ENCODE measurements at regions not wholly inside any gene's neighbourhood (a gene's known extent, or its start where the extent isn't known, plus 50 kb on each side); places are given as distances from the start of the nearest gene placed in this dataset.

DNA sequence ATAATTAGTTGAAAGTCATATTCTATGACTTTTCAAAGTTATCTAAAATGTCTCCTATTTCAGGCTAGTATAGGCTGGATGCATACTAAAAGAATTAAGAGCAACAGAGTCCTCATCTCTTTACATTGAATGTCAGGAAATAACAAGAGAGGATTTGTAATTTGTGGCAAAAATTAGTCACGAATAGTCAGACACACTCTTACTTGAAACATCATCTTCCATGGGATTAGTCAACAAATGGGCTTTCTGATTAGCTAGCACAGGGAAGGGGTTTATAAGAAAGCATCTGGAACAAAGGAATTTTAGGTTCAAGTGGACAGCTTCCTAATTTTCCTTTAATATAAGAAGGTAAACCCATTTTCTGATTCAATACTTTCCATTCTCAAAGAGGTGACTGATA is 330.3 kb upstream of the MEX3C start:
- TF ChIP-seq, protein P1, sequence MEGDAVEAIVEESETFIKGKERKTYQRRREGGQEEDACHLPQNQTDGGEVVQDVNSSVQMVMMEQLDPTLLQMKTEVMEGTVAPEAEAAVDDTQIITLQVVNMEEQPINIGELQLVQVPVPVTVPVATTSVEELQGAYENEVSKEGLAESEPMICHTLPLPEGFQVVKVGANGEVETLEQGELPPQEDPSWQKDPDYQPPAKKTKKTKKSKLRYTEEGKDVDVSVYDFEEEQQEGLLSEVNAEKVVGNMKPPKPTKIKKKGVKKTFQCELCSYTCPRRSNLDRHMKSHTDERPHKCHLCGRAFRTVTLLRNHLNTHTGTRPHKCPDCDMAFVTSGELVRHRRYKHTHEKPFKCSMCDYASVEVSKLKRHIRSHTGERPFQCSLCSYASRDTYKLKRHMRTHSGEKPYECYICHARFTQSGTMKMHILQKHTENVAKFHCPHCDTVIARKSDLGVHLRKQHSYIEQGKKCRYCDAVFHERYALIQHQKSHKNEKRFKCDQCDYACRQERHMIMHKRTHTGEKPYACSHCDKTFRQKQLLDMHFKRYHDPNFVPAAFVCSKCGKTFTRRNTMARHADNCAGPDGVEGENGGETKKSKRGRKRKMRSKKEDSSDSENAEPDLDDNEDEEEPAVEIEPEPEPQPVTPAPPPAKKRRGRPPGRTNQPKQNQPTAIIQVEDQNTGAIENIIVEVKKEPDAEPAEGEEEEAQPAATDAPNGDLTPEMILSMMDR (IDR thresholded peaks at IDR 0.05; ENCODE audit: low read depth, low read length) = no peak
- POLR2A ChIA-PET = no interaction called here
- H3K9me3 ChIP-seq (ENCODE audit: control insufficient read depth, insufficient read depth, low read length) = peaks cover 16% of the 10 kb centered on the region; the same call in 1 of the 2 replicates
- no peak overlapping the region for H3K27ac ChIP-seq (ENCODE audit: low read depth, low read length)
- H3K27me3 ChIP-seq (ENCODE audit: control insufficient read depth, insufficient read depth, low read length) = no peaks in the 10 kb centered on the region
- no peak overlapping the region for H3K4me3 ChIP-seq (ENCODE audit: low read depth, low read length)
- no peak for DNase-seq (ENCODE audit: low read depth, low spot score)
- CTCF ChIA-PET = no interaction called here

DNA sequence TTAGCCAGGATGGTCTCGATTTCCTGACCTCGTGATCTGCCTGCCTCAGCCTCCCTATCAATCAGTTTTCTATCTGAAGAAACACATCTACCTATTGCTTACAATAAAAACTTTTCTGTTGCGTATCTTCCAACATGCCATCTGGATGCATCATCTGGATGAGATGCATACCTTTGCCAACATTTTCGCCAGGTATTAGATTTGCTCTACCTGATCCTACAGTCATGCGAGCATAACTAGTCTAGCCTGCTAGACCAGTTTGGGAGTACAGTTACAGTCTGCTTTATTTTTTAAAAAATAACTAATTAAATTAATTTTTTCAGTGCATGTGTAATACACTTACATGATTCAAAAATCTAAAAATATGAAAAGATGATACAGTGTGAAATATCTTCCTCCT is 334.0 kb upstream of the MEX3C start:
- ChIA-PET POLR2A (no interaction called here), CTCF (no interaction called here)
- H3K27me3 ChIP-seq (ENCODE audit: control insufficient read depth, insufficient read depth, low read length) = no peaks in the 10 kb centered on the region
- peaks cover 13% of the 10 kb centered on the region; the same call in 1 of the 2 replicates for H3K9me3 ChIP-seq (ENCODE audit: control insufficient read depth, insufficient read depth, low read length)
- DNase-seq (ENCODE audit: low read depth, low spot score) = no peak
- TF ChIP-seq, protein P1 (IDR thresholded peaks at IDR 0.05; ENCODE audit: low read depth, low read length) = no peak
- H3K4me3 ChIP-seq (ENCODE audit: low read depth, low read length) = no peak overlapping the region
- H3K27ac ChIP-seq (ENCODE audit: low read depth, low read length) = no peak overlapping the region

DNA sequence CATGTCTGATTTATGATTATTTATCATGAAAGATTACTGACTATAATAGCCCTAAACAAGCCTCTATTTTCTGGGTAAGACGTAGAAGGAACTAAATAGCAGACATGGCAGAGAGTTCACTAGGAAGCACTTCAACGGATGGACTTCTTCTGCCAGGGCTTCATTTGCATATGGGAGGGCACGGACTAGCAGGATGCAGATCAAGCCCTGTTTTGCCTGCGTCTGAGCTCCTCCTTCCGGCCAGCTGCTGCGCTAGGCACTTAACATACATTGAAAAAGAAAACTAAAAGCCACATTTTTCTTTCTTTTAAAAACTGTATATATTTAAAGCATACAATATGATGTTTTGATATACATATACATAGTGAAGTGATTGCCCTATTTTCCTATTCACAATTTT is 340.0 kb upstream of the MEX3C start:
- TF ChIP-seq, protein P1 (IDR thresholded peaks at IDR 0.05; ENCODE audit: low read depth, low read length) = no peak
- H3K27ac ChIP-seq (ENCODE audit: low read depth, low read length) = no peak overlapping the region
- H3K9me3 ChIP-seq (ENCODE audit: control insufficient read depth, insufficient read depth, low read length) = peaks cover 11% of the 10 kb centered on the region
- POLR2A ChIA-PET = no interaction called here
- CTCF ChIA-PET = no interaction called here
- H3K27me3 ChIP-seq (ENCODE audit: control insufficient read depth, insufficient read depth, low read length) = no peaks in the 10 kb centered on the region
- no peak for DNase-seq (ENCODE audit: low read depth, low spot score)
- no peak overlapping the region for H3K4me3 ChIP-seq (ENCODE audit: low read depth, low read length)

DNA sequence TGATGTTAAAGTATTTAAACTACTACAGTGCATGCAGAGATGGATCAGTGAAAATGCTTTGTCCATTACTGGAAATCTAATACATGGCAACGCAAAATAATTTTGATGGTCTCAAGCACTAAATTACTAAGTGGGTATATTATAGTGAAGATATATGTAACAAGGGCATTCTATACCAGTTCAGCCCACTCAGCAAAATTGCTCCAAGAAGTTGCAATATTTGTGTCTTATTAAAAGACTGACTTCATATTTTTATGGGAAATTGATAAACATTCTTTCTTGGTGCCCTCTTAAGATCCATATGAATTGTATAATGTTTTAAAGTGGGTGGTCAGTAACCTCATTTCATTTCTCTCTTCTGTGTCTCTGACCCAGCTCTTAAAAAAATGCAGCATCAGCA is 343.1 kb upstream of the MEX3C start:
- H3K4me3 ChIP-seq (ENCODE audit: low read depth, low read length) = no peak overlapping the region

DNA sequence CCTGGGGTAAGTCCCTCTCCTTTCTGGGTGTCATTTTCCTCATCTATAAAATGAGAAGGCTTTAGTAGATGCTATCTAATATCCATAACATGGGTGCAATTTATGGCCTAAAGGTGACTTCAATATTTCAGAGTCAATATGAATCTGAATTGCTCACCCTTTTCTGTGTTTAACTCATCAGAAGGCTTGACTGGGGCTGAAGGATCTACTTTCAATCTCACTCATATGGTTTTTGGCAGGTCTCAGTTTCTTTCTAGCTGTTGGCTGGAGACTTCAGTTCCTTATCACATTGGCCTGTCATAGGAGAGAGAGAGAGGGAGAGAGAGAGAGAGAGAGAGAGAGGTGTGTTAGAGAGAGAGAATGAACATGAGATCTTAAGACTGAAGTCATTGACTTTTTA is 343.7 kb upstream of the MEX3C start:
- H3K9me3 ChIP-seq (ENCODE audit: control insufficient read depth, insufficient read depth, low read length) = peaks cover 16% of the 10 kb centered on the region
- POLR2A ChIA-PET = no interaction called here
- no peak overlapping the region for H3K27ac ChIP-seq (ENCODE audit: low read depth, low read length)
- DNase-seq (ENCODE audit: low read depth, low spot score) = no peak
- TF ChIP-seq, protein P1 (IDR thresholded peaks at IDR 0.05; ENCODE audit: low read depth, low read length) = no peak
- no peaks in the 10 kb centered on the region for H3K27me3 ChIP-seq (ENCODE audit: control insufficient read depth, insufficient read depth, low read length)
- no peak overlapping the region for H3K4me3 ChIP-seq (ENCODE audit: low read depth, low read length)
- CTCF ChIA-PET = no interaction called here

More for the DNA sequence above, 343.1 kb upstream of the MEX3C start:
- TF ChIP-seq, protein P1 (IDR thresholded peaks at IDR 0.05; ENCODE audit: low read depth, low read length) = no peak
- Histone ChIP-seq H3K27ac (ENCODE audit: low read depth, low read length) (no peak overlapping the region), H3K27me3 (ENCODE audit: control insufficient read depth, insufficient read depth, low read length) (no peaks in the 10 kb centered on the region), H3K9me3 (ENCODE audit: control insufficient read depth, insufficient read depth, low read length) (peaks cover 20% of the 10 kb centered on the region)
- POLR2A ChIA-PET = no interaction called here
- no peak for DNase-seq (ENCODE audit: low read depth, low spot score)
- CTCF ChIA-PET = no interaction called here

Measured in AG04450 (cell line).